Activated CD4-positive, alpha-beta T cell treated with anti-CD3 and anti-CD28 coated beads, Interleukin-2, amount 50 U/mL, for 4 hours (primary cell): ENCODE measurements at regions not wholly inside any gene's neighbourhood (a gene's known extent, or its start where the extent isn't known, plus 50 kb on each side); places are given as distances from the start of the nearest gene placed in this dataset.

Experiments
- DNase-seq, 2 experiments: peaks; one replicate each; pipeline ENCODE4 v3.0.0-alpha.2; 2020

- no peak for DNase-seq
Measured at GRCh38 chr5:3654515-3654914, 58.9 kb downstream of the IRX1 start.

DNA sequence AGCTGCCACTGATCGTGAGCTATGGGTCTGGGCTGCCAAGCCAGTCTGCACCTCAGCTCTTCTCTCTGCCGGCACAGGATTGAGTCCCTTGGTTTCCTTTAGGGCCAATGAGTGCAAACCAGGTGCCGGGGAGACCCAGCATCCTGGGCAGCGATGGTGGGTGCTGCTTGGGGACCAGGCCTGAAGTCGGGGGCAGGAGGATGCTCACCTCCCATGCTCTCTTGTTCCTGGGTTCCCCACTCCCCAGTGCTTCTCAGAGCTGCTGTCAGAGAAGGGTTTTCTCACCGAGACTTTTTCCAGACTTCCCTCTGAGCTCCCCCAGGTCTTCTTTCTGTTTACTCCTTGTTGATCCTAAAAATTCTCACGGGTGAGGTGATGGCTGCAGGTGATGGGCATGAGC is 61.2 kb downstream of the IRX1 start:
- DNase-seq: no peak

DNA sequence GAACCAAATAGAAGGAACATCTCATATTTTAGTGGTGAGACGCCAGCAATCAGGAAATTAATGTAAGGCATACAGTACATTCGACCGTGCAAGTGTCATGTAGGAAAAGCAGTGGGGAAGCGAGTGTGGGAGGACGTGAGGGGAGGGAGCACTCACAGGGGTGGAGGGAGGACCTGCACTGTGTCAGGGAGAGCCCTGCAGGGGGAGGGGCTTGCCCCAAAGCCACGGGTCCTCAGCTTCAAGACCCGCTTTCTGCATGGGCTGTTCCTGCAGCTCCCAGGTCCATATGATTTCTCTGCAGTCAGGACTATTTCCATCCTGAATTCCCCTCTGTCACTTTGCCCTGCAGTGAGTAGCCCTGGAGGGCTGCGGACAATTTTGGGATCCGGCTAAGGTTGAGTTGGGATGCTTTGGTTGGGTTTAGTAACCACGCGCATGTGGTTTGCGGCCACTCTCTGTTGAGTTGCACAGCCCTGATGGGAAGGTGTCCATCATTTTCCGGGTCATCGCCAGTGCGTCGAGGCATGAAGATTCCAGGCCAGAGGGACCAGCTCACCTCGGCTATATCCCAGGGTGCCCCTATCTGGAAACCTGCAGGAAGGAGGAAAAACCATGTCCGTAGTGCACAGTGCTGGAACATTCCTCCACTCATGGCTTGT is 61.9 kb downstream of the IRX1 start:
- no peak for DNase-seq

GRCh38 chr5:3658929-3659328 is 63.3 kb downstream of the IRX1 start:
- DNase-seq: no peak

GRCh38 chr5:3659907-3660306 is 64.3 kb downstream of the IRX1 start:
- no peak for DNase-seq

GRCh38 chr5:3660630-3661029 is 65.0 kb downstream of the IRX1 start:
- no peak for DNase-seq

DNA sequence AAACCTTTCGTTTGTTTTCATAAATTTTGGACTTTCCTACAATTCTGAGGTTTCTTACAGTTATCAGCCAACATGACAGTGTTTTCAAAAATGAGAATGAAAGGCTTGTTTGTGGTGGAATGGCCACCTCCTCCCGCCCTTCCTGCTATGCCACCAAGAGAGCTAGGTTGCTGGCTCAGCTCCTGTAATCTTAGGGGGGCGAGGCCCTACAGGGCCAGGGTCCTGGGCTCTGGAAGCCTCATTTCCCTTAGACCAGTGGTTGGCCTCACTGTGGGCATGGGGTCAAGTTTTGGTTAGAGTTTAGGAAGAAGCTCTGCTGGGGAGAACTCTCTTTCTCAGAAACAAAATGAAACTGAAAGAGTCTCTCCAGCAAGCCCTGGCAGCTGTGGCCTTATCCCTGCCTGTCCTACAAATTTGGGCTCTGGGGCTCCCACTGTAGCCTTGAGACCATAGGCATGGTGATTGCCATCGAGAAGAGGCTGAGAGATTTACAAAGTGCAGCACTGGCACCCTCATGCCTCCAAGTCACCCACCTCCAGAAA is 66.2 kb downstream of the IRX1 start:
- no peak for DNase-seq

- DNase-seq: no peak
Measured at GRCh38 chr5:3662344-3662743, 66.7 kb downstream of the IRX1 start.

DNA sequence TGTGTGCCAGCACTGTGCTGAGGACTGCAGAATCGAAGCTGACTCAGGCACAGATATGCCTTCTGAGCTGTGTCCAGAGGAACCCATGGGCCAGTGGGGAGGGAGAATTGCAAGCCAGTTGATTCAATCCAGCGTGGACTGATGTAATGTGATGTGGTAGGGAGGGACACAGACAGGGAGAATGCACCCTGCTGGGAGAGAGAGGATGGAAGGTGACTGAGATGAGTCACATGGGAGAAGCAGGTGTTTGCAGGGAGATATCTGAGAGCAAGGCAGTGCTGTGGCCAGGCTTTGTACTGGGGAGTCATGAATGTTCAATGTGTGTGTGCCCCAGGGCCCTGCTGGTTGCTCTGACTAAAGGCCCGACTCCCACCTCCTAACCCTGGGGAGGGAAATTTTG is 75.7 kb downstream of the IRX1 start:
- no peak for DNase-seq

GRCh38 chr5:3678801-3679200 is 83.2 kb downstream of the IRX1 start:
- DNase-seq: no peak

- no peak for DNase-seq
Measured at GRCh38 chr5:3680821-3681220, 85.2 kb downstream of the IRX1 start.

DNA sequence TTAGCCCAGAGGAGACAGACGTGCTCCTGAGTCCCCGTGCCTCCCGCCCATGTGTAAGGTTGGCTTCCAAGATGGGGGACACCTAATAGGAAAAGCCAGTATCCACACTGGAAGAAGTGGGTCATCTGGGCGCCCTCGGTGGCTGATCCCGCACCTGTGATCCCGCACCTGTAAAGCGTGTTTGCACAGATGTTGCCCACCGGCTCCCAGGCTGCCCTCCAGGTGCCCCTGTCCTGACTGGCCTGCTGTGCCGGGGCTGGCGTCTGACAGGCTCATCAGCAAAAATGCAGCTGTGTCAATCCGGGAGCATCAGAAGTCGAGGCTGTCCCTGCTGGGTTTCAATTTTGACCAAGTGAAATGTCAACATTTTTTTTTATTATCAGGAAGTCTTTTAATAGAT is 88.5 kb downstream of the IRX1 start:
- DNase-seq: no peak

DNA sequence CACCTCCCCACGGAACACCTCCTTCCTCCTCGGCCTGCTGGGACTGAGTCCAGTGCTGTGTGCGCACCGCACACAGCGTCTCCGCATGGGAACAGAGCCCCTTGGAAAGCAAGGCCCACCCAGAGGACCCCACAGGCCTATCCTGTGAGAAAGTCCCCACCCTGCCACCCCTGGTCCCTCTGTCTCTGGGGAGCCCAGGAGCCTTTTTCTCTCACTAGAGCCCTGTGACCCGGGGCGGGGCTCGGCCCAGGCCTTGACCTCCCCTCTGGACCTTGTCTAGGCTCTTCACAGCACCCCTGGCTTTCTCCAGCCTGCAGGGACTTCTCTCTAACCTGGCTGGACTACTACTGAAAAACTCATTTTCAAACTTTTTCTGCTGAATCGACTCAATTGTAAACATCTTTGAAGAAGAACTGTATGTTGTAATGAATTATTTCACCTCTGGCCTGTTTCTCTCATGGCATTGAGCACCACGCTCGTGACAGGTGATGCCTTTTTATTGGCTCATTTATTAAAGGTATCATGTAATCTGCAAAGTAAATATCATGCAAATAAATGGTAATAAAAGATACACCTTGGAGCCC is 89.2 kb downstream of the IRX1 start:
- DNase-seq: no peak

DNA sequence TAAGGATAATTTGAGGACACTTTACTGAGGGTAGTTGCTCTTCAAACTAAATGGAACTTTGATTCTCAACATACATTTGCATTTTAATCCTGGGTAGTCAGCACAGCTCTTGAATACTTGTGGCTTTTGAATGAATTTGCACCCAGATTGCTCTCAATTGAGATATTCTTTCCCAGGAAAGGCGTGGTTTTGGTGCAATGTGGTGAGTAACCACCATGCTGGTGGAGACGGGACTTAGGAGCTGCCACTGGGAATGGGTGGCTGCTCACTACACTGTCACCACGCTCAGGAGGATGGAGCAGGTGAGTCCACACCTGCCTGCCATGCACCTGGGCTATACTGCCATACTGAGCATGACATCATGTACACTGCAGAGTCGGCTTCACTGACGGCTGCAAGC is 99.2 kb downstream of the IRX1 start:
- no peak for DNase-seq

DNA sequence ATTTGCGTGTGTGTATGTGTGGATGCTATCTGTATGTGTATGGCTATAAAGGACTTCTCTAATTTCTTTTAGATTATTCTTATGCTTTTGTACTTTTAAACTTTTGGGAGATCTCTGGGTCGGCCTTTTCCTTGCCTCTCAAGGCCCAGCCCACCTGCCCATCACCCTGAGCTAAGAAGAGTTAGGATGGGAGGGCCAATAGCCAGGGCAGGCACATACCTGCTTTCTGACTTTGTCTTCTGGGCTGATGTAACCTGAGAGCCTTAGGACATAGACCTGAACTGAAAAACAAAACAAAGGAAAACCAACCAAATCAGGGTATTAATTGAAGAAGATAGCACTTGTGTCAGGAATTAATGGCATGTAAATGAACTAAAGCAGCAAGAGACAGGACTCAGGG is 100.2 kb downstream of the IRX1 start:
- no peak for DNase-seq

DNA sequence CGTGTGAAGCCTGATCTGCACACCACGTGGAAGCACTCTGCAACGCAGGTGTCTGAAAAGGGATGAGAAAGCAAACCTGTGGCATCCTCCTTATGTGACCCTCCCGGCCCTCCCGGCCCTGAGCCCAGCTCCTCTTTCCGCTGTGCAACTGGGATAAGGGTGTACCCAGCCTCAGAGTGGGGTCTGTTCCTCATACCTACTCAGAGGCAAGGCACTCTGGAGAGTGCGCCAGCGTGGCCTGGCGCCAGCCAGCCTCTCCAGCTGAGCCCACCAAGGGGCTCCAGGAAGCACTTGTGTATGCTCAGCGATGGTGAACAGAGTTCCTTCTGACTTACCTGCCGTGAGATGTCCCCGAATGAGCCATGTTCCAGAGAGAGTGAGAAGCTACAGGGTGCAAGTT is 102.8 kb downstream of the IRX1 start:
- no peak for DNase-seq

DNA sequence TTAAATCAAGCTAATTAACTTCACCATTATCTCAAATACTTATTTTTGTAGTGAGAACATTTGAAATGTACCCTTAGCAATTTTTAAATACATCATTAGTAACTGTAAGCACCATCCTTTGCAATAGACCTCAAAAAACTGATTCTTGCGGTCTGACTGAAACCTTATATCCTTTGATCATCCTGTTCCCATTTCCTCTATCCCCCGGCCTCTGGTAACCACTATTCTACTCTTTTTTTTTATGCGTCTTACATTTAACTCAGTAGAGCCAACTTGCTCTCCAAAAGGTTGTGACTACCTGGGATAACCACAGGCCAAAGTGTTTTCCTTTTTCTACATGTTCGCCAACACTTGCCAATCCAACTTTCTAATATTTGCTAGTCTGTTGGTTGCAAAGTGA is 106.1 kb downstream of the IRX1 start:
- no peak for DNase-seq

GRCh38 chr5:3704661-3705060 is 109.0 kb downstream of the IRX1 start:
- no peak for DNase-seq

DNA sequence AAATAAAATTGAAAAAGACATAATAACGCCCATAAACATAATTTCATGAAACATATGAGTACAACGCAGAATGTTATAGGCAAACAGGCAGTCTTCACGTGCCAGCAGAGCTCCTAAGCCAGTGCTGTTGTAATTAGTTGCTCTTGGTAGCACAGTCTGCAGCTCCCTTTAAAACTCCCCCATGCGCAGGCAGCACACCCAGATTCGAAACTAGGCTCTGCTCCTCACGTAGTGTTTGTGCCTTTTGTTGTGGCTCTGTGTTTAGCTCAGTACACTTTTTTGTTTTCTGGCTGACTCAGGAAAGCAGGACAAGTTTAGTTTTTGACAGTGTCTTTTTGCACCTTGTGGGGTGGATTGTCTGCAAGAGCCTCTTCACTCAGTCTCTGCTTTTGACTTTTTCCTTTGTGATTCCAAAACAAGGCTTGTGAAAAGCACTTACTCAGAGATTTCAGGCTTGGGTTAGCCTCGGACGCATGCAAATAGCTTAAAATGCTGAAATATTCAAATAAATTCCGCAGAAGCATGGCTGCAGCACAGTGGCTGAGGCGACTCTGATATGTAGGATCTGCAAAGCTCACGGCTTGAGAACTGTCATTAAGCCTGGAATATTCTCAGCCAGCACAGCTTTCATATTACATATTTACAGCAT is 113.6 kb downstream of the IRX1 start:
- no peak for DNase-seq

DNA sequence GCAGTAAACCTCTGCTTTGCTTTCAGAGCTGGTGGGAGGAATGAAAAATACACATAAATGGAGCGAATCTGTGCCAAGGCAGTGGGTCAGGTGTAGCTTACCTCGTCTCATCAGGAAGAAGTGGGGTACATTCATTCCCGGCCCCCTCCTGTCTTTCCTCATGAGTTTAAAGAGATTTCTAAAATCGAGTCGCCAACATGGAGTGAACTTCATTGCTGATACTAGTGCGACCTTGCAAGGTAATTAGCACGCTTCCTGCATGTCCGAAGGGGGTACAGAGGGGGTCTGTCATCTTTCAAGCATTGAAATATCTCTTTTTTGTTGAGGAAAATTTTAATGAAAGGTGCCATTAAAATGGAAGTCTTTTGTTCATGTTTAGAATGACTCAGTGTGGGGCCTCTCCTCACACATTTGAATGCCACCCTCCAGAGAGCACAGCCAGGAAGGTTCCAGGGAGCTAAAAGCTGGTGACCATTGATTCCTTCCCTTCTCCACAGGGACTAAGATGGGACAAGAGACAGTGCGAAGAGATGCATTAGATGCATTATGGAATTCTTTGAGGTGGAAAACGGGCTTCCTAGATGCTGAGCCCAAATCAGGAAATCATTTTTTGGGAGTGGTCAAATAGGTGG is 114.2 kb downstream of the IRX1 start:
- no peak for DNase-seq

DNA sequence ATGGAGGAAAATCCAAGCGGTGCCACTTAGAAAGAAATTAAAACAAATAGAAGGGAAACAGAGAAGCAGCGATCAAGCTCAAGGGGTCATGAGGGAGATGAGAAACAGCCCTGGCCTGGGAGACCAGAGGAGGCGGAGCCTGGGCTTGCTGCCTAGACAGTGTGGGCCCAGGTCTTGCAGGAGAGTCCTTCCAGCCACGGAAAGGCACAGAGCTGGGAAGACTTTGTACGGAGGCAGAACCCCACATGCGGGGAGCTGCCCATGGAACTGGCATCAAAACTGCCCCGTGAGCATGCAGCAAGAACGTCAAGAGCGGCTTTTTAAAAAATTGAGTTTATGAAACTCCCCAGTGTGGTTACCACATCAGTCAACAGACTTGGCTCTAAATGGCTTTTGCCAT is 119.4 kb downstream of the IRX1 start:
- DNase-seq: no peak

- DNase-seq: no peak
Measured at GRCh38 chr5:3729631-3730030, 134.0 kb downstream of the IRX1 start.

GRCh38 chr5:3734632-3735031 is 139.0 kb downstream of the IRX1 start:
- DNase-seq: no peak

DNA sequence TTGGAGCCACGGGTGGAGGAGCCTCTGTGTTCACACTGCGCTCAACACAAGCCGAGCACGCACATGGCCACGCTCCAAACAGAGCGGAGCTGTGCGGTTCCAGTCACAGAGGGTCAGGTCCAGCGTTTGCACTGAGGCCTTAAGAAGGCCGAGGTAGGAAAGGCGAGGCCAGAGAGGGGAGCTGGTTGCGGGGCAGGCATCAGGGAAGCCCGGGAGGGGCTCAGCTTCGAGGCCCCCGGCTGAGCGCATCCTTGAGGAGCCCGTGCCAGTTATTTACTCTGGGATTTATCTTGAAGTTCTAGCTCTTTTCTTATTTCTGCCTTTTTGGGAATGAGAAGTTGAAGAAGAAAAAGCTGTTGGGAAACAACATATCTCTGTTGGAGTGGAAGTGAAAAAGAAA is 140.8 kb downstream of the IRX1 start:
- no peak for DNase-seq
